Activated CD8-positive, alpha-beta memory T cell treated with anti-CD3 and anti-CD28 coated beads, Interleukin-2, amount 10 ng/mL, durations not matched to agents 7 days and 5 days (primary cell): ENCODE measurements at regions not wholly inside any gene's neighbourhood (a gene's known extent, or its start where the extent isn't known, plus 50 kb on each side); places are given as distances from the start of the nearest gene placed in this dataset.

ENCODE experiments used
- ATAC-seq: fragments of 150-1000 bp; cut with Tn5 transposase; one replicate; pipeline ENCODE4 v1.10.0; 2021; ENCODE audit warnings: moderate library complexity
- CTCF ChIA-PET: fragments of 350-600 bp; sonication (Branson Sonifier 250); formaldehyde crosslinking; loops from one replicate; lab custom pipeline; 2021; ENCODE audit warnings: antibody characterized with exemption; lab: Charles Lee
- DNase-seq: peaks from one replicate; pipeline ENCODE4 v3.0.0-alpha.2; 2020
- H3K27ac Mint-ChIP-seq: one replicate; pipeline ENCODE4 v1.8.0; 2021; ENCODE audit warnings: mild to moderate bottlenecking, mixed read lengths
- H3K27me3 Mint-ChIP-seq: one replicate; pipeline ENCODE4 v1.8.0; 2021; ENCODE audit warnings: mixed read lengths
- H3K36me3 Mint-ChIP-seq: one replicate; pipeline ENCODE4 v1.8.0; 2021; ENCODE audit warnings: mild to moderate bottlenecking, mixed read lengths
- H3K4me1 Mint-ChIP-seq: one replicate; pipeline ENCODE4 v1.8.0; 2021; ENCODE audit warnings: mixed read lengths
- H3K4me3 Mint-ChIP-seq: one replicate; pipeline ENCODE4 v1.8.0; 2021; ENCODE audit warnings: mild to moderate bottlenecking, moderate library complexity, mixed read lengths
- H3K9me3 Mint-ChIP-seq: one replicate; pipeline ENCODE4 v1.8.0; 2022; ENCODE audit warnings: low read depth, mixed read lengths

DNA sequence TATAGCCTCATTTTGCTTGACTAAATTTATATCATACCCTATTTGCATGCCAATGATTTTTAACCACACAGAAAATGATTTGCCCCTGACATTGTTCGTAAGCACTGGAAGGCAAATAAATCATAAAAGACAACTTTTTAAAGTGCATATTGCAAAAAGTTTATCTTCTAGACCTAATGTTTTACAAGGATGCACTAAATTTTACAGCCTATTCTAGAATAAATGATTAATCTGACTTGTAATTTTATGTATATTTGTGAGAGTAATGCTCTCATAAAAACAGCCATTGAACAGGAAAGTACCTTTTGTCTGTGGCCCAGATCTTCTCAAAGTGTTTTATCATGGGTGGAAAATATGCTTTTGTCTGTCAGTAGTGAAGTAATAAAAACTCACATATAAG, 546.6 kb downstream of the EPHA3 start:
- no peaks in the 10 kb centered on the region for H3K36me3 Mint-ChIP-seq
- H3K4me1 Mint-ChIP-seq: no peaks in the 10 kb centered on the region
- H3K9me3 Mint-ChIP-seq: peaks cover 15% of the 10 kb centered on the region
- no peak overlapping the region for H3K4me3 Mint-ChIP-seq
- H3K27ac Mint-ChIP-seq: no peak overlapping the region
- ATAC-seq (no peak), DNase-seq (no peak)
- H3K27me3 Mint-ChIP-seq: no peaks in the 10 kb centered on the region
- CTCF ChIA-PET: no interaction called here

GRCh38 chr3:89656388-89656787, 549.0 kb downstream of the EPHA3 start:
- Mint-ChIP-seq H3K4me3 (no peak overlapping the region), H3K4me1 (no peaks in the 10 kb centered on the region), H3K9me3 (peaks cover 15% of the 10 kb centered on the region), H3K36me3 (no peaks in the 10 kb centered on the region), H3K27me3 (no peaks in the 10 kb centered on the region), H3K27ac (no peak overlapping the region)
- CTCF ChIA-PET: interaction anchor here (0.8 kb wide), 1 partner anchor 20 kb away, joined by 3 read pairs; no protein-coding TSS in a partner anchor
- ATAC-seq (no peak), DNase-seq (no peak)

GRCh38 chr3:89679686-89680085, 572.3 kb downstream of the EPHA3 start:
- CTCF ChIA-PET: no interaction called here
- H3K9me3 Mint-ChIP-seq: peaks cover 6% of the 10 kb centered on the region
- ATAC-seq: no peak
- no peak overlapping the region for H3K4me3 Mint-ChIP-seq
- no peaks in the 10 kb centered on the region for H3K4me1 Mint-ChIP-seq
- no peak overlapping the region for H3K27ac Mint-ChIP-seq
- H3K36me3 Mint-ChIP-seq: no peaks in the 10 kb centered on the region
- no peak for DNase-seq
- no peaks in the 10 kb centered on the region for H3K27me3 Mint-ChIP-seq

DNA sequence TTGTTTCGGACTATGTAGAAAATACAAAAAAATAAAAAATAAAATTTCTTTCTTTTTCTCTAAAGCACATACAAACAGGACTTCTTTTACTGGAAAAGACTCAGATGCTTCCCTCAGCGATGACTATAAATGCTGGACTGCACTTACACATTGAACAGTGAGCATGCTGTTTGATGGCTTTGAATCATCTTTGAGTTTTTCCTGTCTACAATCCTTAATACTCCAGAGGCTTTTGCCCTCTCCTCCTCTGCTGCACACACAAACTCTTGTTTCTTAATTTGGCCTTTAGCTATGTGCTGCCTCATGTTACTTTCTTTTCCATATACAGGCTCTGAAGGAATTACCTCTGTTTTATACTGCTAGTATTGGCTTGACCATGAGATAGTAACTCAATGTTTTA, 575.1 kb downstream of the EPHA3 start:
- Mint-ChIP-seq H3K27ac (no peak overlapping the region), H3K36me3 (no peaks in the 10 kb centered on the region), H3K27me3 (no peaks in the 10 kb centered on the region), H3K4me1 (no peaks in the 10 kb centered on the region), H3K9me3 (peaks cover 5% of the 10 kb centered on the region), H3K4me3 (no peak overlapping the region)
- CTCF ChIA-PET: no interaction called here
- ATAC-seq: no peak
- no peak for DNase-seq

DNA sequence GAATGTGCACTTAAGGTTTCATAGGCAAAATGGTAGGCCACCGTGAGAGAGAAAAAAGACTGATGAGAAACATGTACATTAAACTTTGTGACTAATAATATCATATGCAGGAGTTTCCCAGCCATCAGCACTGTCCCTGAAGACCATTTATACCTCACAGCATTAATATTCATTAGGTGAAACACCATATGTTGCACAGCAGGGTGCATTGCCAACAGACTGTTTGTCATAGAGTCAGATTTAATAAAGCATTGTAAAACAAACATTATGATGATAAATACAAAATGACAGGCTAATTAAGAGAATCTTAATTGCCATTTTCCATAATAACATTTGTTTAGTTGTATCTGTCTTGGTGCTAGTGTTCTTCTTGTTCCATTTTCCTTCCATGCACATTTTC, 578.3 kb downstream of the EPHA3 start:
- Mint-ChIP-seq H3K36me3 (no peaks in the 10 kb centered on the region), H3K27me3 (no peaks in the 10 kb centered on the region), H3K4me1 (no peaks in the 10 kb centered on the region), H3K27ac (no peak overlapping the region), H3K9me3 (no peaks in the 10 kb centered on the region), H3K4me3 (no peak overlapping the region)
- CTCF ChIA-PET: no interaction called here
- no peak for ATAC-seq
- DNase-seq: no peak

- Mint-ChIP-seq H3K36me3 (no peaks in the 10 kb centered on the region), H3K27me3 (no peaks in the 10 kb centered on the region), H3K4me1 (no peaks in the 10 kb centered on the region), H3K9me3 (no peaks in the 10 kb centered on the region), H3K4me3 (no peak overlapping the region), H3K27ac (no peak overlapping the region)
- CTCF ChIA-PET: no interaction called here
- DNase-seq (no peak), ATAC-seq (no peak)
Measured at GRCh38 chr3:89690646-89691045, 583.2 kb downstream of the EPHA3 start.

- DNase-seq: no peak
- CTCF ChIA-PET: no interaction called here
- Mint-ChIP-seq H3K4me3 (no peak overlapping the region), H3K9me3 (no peaks in the 10 kb centered on the region), H3K27me3 (no peaks in the 10 kb centered on the region), H3K36me3 (no peaks in the 10 kb centered on the region), H3K27ac (no peak overlapping the region), H3K4me1 (no peaks in the 10 kb centered on the region)
- no peak for ATAC-seq
Measured at GRCh38 chr3:89692601-89693000, 585.2 kb downstream of the EPHA3 start.

DNA sequence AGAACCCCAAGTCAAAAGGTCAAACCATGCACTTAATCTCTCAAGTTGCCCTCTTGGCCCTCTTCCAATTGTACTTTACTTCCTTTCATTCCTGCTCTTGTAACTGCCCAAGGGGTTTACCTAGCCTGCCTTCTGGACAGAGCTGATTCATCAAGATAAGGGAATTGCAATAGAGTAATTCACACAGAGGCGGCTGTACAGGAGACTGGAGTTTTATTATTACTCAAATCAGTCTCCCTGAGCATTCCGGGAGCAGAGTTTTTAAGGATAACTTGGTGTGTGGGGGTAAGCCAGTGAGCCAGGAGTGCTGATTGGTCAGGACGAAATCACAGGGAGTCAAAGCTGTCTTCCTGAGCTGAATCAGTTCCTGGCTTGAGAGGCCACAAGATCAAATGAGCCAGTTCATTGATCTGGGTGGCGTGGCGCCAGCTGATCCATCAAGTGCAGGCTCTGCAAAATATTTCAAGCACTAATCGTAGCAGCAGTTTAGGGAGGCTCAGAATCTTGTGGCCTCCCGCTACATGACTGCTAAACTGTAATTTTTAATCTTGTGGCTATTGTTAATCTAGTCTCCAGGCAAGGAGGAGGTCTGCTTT, 590.0 kb downstream of the EPHA3 start:
- Mint-ChIP-seq H3K4me1 (no peaks in the 10 kb centered on the region), H3K27ac (no peak overlapping the region), H3K27me3 (no peaks in the 10 kb centered on the region), H3K4me3 (no peak overlapping the region), H3K36me3 (no peaks in the 10 kb centered on the region), H3K9me3 (peaks cover 11% of the 10 kb centered on the region)
- ATAC-seq: no peak
- no peak for DNase-seq
- CTCF ChIA-PET: no interaction called here

DNA sequence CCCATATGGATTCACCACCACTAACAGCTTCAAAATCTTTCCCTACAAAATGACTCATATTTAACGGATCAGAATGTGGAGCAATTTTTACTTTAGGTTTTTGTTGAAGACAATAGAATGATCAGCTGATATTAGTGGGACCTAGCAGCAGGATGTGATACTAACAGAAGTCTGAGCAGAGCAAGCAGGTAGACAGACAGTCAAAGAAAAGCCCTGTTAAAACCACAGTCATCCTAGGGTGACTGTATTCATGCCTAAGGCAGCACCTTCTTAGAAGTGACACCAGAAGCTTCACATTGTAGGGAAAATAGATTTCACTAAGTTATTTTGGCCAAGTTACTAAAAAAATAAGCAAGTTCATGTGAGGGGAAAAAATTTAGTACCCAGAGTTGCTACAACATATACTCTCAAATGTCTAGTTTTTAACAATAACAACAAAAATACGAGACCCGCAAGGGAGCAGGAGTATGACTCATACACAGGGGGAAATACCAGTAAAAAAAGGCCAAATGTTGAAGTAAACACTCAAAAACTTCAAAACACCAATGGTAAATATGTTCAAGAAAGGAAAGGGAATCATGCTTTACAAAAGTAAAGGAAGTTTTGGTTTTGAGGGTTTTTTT, 590.9 kb downstream of the EPHA3 start:
- peaks cover 15% of the 10 kb centered on the region for H3K9me3 Mint-ChIP-seq
- no peak for DNase-seq

DNA sequence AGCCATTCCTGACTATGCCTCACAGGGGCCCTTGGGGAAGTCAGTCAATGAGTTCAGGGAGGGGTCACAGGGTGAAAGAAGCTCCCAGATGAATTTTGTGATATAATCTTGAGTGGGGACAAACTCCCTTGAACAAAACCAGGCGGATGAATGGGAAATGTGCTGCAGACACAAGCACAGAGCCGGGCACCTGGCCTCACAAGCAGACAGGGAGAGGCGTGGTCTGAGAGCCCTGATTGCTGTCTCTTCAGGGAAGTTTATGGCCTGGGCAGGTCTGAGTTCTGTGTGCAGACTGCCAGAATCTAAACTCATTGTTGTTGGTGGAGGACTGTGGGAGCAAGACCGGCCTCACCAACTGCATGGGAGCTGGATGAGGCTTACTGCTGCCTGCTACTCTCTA, 591.8 kb downstream of the EPHA3 start:
- H3K9me3 Mint-ChIP-seq: peaks cover 15% of the 10 kb centered on the region
- H3K27ac Mint-ChIP-seq: no peak overlapping the region
- CTCF ChIA-PET: no interaction called here
- no peaks in the 10 kb centered on the region for H3K36me3 Mint-ChIP-seq
- H3K27me3 Mint-ChIP-seq: no peaks in the 10 kb centered on the region
- DNase-seq (no peak), ATAC-seq (no peak)
- no peak overlapping the region for H3K4me3 Mint-ChIP-seq
- H3K4me1 Mint-ChIP-seq: no peaks in the 10 kb centered on the region

More for the DNA sequence above, 590.9 kb downstream of the EPHA3 start:
- Mint-ChIP-seq H3K4me1 (no peaks in the 10 kb centered on the region), H3K27ac (no peak overlapping the region), H3K4me3 (no peak overlapping the region), H3K27me3 (no peaks in the 10 kb centered on the region), H3K36me3 (no peaks in the 10 kb centered on the region)
- ATAC-seq: no peak
- CTCF ChIA-PET: no interaction called here

- CTCF ChIA-PET: no interaction called here
- DNase-seq (no peak), ATAC-seq (no peak)
- H3K27ac Mint-ChIP-seq: no peak overlapping the region
- no peaks in the 10 kb centered on the region for H3K27me3 Mint-ChIP-seq
- no peak overlapping the region for H3K4me3 Mint-ChIP-seq
- H3K36me3 Mint-ChIP-seq: no peaks in the 10 kb centered on the region
- no peaks in the 10 kb centered on the region for H3K4me1 Mint-ChIP-seq
- peaks cover 17% of the 10 kb centered on the region for H3K9me3 Mint-ChIP-seq
Measured at GRCh38 chr3:89699771-89700170, 592.4 kb downstream of the EPHA3 start.

- no peak overlapping the region for H3K27ac Mint-ChIP-seq
- no peak overlapping the region for H3K4me3 Mint-ChIP-seq
- CTCF ChIA-PET: no interaction called here
- H3K36me3 Mint-ChIP-seq: no peaks in the 10 kb centered on the region
- no peaks in the 10 kb centered on the region for H3K4me1 Mint-ChIP-seq
- no peaks in the 10 kb centered on the region for H3K27me3 Mint-ChIP-seq
- peaks cover 17% of the 10 kb centered on the region for H3K9me3 Mint-ChIP-seq
- DNase-seq (no peak), ATAC-seq (no peak)
Measured at GRCh38 chr3:89702404-89702803, 595.0 kb downstream of the EPHA3 start.

DNA sequence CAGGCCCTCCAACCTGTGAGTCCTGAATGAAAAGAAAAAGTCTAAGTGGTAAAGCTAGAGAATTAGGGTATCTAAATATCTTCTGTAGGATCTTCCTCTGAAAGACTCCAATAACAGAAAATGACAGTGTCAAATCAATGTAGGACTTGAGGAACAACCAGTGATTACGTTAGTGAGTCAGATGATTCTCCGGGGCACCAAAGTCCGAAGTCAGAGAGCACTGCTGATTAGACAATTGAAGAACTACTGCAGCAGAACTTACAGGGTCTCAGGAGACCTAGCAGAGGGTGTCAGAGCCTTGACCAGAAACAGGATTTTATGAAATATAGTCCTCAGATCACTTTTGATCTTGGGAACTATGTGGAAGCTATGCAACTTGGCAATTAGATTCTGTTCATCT, 605.8 kb downstream of the EPHA3 start:
- ATAC-seq (no peak), DNase-seq (no peak)
- CTCF ChIA-PET: no interaction called here
- H3K9me3 Mint-ChIP-seq: peaks cover 9% of the 10 kb centered on the region
- no peaks in the 10 kb centered on the region for H3K27me3 Mint-ChIP-seq
- no peaks in the 10 kb centered on the region for H3K36me3 Mint-ChIP-seq
- no peak overlapping the region for H3K27ac Mint-ChIP-seq
- H3K4me1 Mint-ChIP-seq: no peaks in the 10 kb centered on the region
- no peak overlapping the region for H3K4me3 Mint-ChIP-seq

- H3K27ac Mint-ChIP-seq: no peak overlapping the region
- ATAC-seq (no peak), DNase-seq (no peak)
- H3K4me1 Mint-ChIP-seq: no peaks in the 10 kb centered on the region
- peaks cover 9% of the 10 kb centered on the region for H3K9me3 Mint-ChIP-seq
- H3K4me3 Mint-ChIP-seq: no peak overlapping the region
- CTCF ChIA-PET: no interaction called here
- no peaks in the 10 kb centered on the region for H3K27me3 Mint-ChIP-seq
- H3K36me3 Mint-ChIP-seq: no peaks in the 10 kb centered on the region
Measured at GRCh38 chr3:89714237-89714636, 606.8 kb downstream of the EPHA3 start.
